DOHH2 (cell line): ENCODE measurements at regions not wholly inside any gene's neighbourhood (a gene's known extent, or its start where the extent isn't known, plus 50 kb on each side); places are given as distances from the start of the nearest gene placed in this dataset.

ENCODE experiments used
- H3F3A ChIP-seq: fragments of 200-600 bp; sonication (generic), shearing (Covaris generic); 2 replicates; pipeline ENCODE4 v1.6.0; 2016; ENCODE audit warnings: antibody characterized with exemption, mild to moderate bottlenecking; ENCODE audit not compliant: control insufficient read depth, insufficient read depth
- H3K27ac ChIP-seq: fragments of 200-600 bp; sonication (generic); 2 replicates; pipeline ENCODE4 v1.5.1; 2014; ENCODE audit warnings: low read depth, mild to moderate bottlenecking, low read length, moderate library complexity
- H3K27me3 ChIP-seq: fragments of 200-600 bp; sonication (generic); 2 replicates; pipeline ENCODE4 v1.6.1; 2014; ENCODE audit warnings: mild to moderate bottlenecking, low read length, mixed read lengths; ENCODE audit not compliant: control insufficient read depth
- H3K36me3 ChIP-seq: fragments of 200-600 bp; sonication (generic); 2 replicates; pipeline ENCODE4 v1.6.1; 2014; ENCODE audit warnings: mild to moderate bottlenecking, low read length, moderate library complexity, mixed read lengths; ENCODE audit not compliant: control insufficient read depth
- H3K4me1 ChIP-seq: fragments of 200-600 bp; sonication (generic); 2 replicates; pipeline ENCODE4 v1.6.1; 2014; ENCODE audit warnings: mild to moderate bottlenecking, low read length, mixed read lengths; ENCODE audit not compliant: control insufficient read depth
- H3K4me2 ChIP-seq: fragments of 200-600 bp; sonication (generic); 2 replicates; pipeline ENCODE4 v1.6.0; 2014; ENCODE audit warnings: mild to moderate bottlenecking, low read length, moderate library complexity
- H3K4me3 ChIP-seq: fragments of 200-600 bp; sonication (generic); 2 replicates; pipeline ENCODE4 v1.5.1; 2014; ENCODE audit warnings: mild to moderate bottlenecking, low read length, mixed read lengths
- H3K79me2 ChIP-seq: fragments of 200-600 bp; sonication (generic); 2 replicates; pipeline ENCODE4 v1.6.1; 2014; ENCODE audit warnings: mild to moderate bottlenecking, low read length, mixed read lengths; ENCODE audit not compliant: control insufficient read depth
- H3K9me2 ChIP-seq: fragments of 200-600 bp; sonication (generic); replicated peaks from 2 replicates; pipeline ENCODE4 v1.6.1; 2014; ENCODE audit warnings: mild to moderate bottlenecking, low read length, mixed read lengths; ENCODE audit not compliant: control insufficient read depth
- H3K9me3 ChIP-seq: fragments of 200-600 bp; sonication (generic); 2 replicates; pipeline ENCODE4 v1.6.1; 2014; ENCODE audit warnings: antibody characterized with exemption, low read length, mixed read lengths; ENCODE audit not compliant: control insufficient read depth, insufficient read depth
- H4K20me1 ChIP-seq: fragments of 200-600 bp; sonication (generic); 2 replicates; pipeline ENCODE4 v1.6.0; 2014; ENCODE audit warnings: low read depth, mild to moderate bottlenecking, antibody characterized with exemption, low read length, moderate library complexity; ENCODE audit not compliant: control insufficient read depth, insufficient read depth
- EZH2phosphoT487 ChIP-seq: fragments of 200-600 bp; sonication (generic); IDR thresholded peaks from 2 replicates; pipeline ENCODE4 v1.6.1; 2017; ENCODE audit warnings: borderline replicate concordance, mild to moderate bottlenecking, antibody characterized with exemption, low read length, moderate library complexity, mixed read lengths
- TF ChIP-seq, protein P1 (sequence below): fragments of 200-600 bp; sonication (generic); IDR thresholded peaks from one replicate; pipeline ENCODE4 v1.5.1; 2014; ENCODE audit warnings: antibody characterized with exemption, mild to moderate bottlenecking, low read depth, low read length; ENCODE audit not compliant: poor library complexity, severe bottlenecking

DNA sequence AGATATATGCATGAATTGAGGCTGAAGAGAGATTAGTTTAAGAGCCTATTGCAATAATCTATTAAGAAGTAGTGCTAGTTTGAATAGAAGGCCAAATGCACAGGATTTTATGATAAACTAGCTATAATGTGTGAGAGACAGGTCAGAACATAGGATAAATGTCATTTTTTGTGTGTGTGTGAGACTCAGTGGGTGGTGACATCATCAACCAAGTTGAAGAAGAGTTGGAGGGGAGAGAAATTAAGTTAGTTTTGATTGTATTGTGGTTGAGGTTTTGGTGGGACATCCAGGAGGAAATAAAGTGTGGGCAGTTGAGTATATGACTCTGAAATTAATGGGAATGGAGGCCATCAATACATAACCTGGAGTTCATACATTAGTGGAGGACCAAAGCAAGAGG lies 320.1 kb upstream of the CWC22 start:
- Histone ChIP-seq H3K27ac (no peak overlapping the region), H3K36me3 (no peaks in the 10 kb centered on the region), H3K27me3 (no peaks in the 10 kb centered on the region), H3K4me3 (no peak overlapping the region), H3K4me1 (no peaks in the 10 kb centered on the region), H3F3A (no peaks in the 10 kb centered on the region), H4K20me1 (no peaks in the 10 kb centered on the region), H3K4me2 (no peak overlapping the region), H3K79me2 (no peaks in the 10 kb centered on the region), H3K9me3 (no peaks in the 10 kb centered on the region), H3K9me2 (no peaks in the 10 kb centered on the region)
- no peak for TF ChIP-seq EZH2phosphoT487
- TF ChIP-seq, protein P1, sequence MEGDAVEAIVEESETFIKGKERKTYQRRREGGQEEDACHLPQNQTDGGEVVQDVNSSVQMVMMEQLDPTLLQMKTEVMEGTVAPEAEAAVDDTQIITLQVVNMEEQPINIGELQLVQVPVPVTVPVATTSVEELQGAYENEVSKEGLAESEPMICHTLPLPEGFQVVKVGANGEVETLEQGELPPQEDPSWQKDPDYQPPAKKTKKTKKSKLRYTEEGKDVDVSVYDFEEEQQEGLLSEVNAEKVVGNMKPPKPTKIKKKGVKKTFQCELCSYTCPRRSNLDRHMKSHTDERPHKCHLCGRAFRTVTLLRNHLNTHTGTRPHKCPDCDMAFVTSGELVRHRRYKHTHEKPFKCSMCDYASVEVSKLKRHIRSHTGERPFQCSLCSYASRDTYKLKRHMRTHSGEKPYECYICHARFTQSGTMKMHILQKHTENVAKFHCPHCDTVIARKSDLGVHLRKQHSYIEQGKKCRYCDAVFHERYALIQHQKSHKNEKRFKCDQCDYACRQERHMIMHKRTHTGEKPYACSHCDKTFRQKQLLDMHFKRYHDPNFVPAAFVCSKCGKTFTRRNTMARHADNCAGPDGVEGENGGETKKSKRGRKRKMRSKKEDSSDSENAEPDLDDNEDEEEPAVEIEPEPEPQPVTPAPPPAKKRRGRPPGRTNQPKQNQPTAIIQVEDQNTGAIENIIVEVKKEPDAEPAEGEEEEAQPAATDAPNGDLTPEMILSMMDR, result no peak

DNA sequence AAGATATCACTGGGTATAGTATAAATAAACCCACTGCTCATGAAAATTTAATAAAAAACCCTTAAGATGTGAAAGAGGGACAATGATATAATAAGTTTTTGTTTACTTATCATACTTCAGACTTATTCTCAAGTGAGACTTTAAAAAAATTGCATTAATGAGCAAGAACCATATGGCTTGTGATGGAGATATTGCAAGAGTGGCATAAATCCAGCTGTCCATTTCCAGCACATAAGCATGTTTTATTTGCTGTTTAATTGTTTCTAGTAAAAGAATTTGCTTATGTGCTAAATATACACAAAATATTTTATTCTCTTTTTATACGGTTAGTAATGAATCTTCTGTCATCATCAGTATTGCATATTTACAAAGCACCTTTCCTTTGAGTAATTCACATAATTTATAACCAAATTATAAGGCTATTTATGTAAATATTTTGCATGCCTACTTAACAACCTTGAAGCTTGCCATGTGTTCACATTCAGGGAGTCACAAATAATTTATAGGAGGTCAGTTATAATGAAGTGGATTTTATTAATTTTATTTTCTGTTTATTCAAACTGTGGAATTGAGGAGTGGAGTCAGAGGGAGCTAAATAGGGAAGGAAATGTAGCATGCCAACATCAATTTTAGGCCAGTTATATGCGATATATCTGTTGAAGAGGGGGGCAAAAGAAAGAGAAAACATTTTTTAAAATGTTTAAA lies 318.5 kb upstream of the CWC22 start:
- Histone ChIP-seq H3K27ac (no peak overlapping the region), H3K9me3 (no peaks in the 10 kb centered on the region), H3K4me1 (no peaks in the 10 kb centered on the region), H3K4me2 (no peak overlapping the region), H3F3A (no peaks in the 10 kb centered on the region), H3K36me3 (no peaks in the 10 kb centered on the region), H3K79me2 (no peaks in the 10 kb centered on the region), H3K4me3 (no peak overlapping the region), H4K20me1 (no peaks in the 10 kb centered on the region), H3K9me2 (no peaks in the 10 kb centered on the region), H3K27me3 (no peaks in the 10 kb centered on the region)
- no peak for TF ChIP-seq EZH2phosphoT487
- TF ChIP-seq, protein P1, result no peak

DNA sequence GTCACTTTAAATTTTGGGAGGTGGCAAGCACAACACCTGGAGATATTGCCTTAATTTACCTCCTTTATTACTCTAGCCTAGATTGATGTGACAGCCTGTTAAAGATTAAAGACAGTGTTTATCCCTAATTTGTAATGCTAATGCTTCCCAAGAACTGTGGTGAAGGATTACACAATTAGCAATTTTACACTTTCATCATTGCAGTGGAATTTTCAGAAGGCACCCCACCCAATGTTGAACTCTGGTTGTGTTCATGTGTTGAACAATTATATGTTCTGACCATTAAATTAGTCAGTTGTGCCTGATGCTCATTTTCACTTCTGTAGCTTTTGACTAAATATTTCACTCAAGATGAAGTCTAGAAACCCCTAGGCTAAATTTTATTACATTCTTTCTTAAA lies 317.1 kb upstream of the CWC22 start:
- Histone ChIP-seq H4K20me1 (no peaks in the 10 kb centered on the region), H3F3A (no peaks in the 10 kb centered on the region), H3K79me2 (no peaks in the 10 kb centered on the region), H3K27me3 (no peaks in the 10 kb centered on the region), H3K36me3 (no peaks in the 10 kb centered on the region), H3K4me1 (no peaks in the 10 kb centered on the region), H3K27ac (no peak overlapping the region), H3K9me3 (no peaks in the 10 kb centered on the region), H3K4me2 (no peak overlapping the region), H3K9me2 (no peaks in the 10 kb centered on the region), H3K4me3 (no peak overlapping the region)
- TF ChIP-seq, protein P1, result no peak
- no peak for TF ChIP-seq EZH2phosphoT487
